Anterior cingulate cortex (tissue), 58 donors: ENCODE measurements at regions not wholly inside any gene's neighbourhood (a gene's known extent, or its start where the extent isn't known, plus 50 kb on each side); places are given as distances from the start of the nearest gene placed in this dataset.

Source experiments
- DNase-seq, 58 donors: peaks; one replicate each; lab custom pipeline; 2025; lab: John Stamatoyannopoulos, UW

- DNase-seq, result peak in 3 of 58 donors; percentile 8 to 40 (median 9)
Observed at GRCh38 chr9:90099262-90099963, 494.6 kb downstream of the GADD45G start.

- no peak for DNase-seq
Observed at GRCh38 chr9:90100014-90100413, 495.2 kb downstream of the GADD45G start.

GRCh38 chr9:90102292-90102901, 497.6 kb downstream of the GADD45G start:
- DNase-seq, result peak in 49 of 58 donors; percentile 20 to 87 (median 59)

GRCh38 chr9:90103771-90104170, 499.0 kb downstream of the GADD45G start:
- DNase-seq, result no peak

GRCh38 chr9:90105773-90106172, 501.0 kb downstream of the GADD45G start:
- DNase-seq, result no peak

- DNase-seq, result peak in 1 of 58 donors; percentile 10
Observed at GRCh38 chr9:90107040-90107725, 502.4 kb downstream of the GADD45G start.

- no peak for DNase-seq
Observed at GRCh38 chr9:90107726-90108655, 503.2 kb downstream of the GADD45G start.

GRCh38 chr9:90112788-90113187, 508.0 kb downstream of the GADD45G start:
- no peak for DNase-seq

GRCh38 chr9:90114641-90115425, 510.0 kb downstream of the GADD45G start:
- DNase-seq, result no peak

- no peak for DNase-seq
Observed at GRCh38 chr9:90121762-90122161, 517.0 kb downstream of the GADD45G start.

GRCh38 chr9:90124961-90125360, 517.7 kb downstream of the DIRAS2 start:
- DNase-seq, result no peak

- DNase-seq, result no peak
Observed at GRCh38 chr9:90127923-90128322, 514.7 kb downstream of the DIRAS2 start.

GRCh38 chr9:90128587-90129190, 513.9 kb downstream of the DIRAS2 start:
- DNase-seq, result no peak

GRCh38 chr9:90129446-90129845, 513.2 kb downstream of the DIRAS2 start:
- no peak for DNase-seq

- no peak for DNase-seq
Observed at GRCh38 chr9:90131568-90131967, 511.1 kb downstream of the DIRAS2 start.

- DNase-seq, result no peak
Observed at GRCh38 chr9:90132866-90133265, 509.8 kb downstream of the DIRAS2 start.

GRCh38 chr9:90137801-90138200, 504.8 kb downstream of the DIRAS2 start:
- DNase-seq, result no peak

- no peak for DNase-seq
Observed at GRCh38 chr9:90140131-90140818, 502.3 kb downstream of the DIRAS2 start.

- DNase-seq, result peak in 1 of 58 donors; percentile 3
Observed at GRCh38 chr9:90141723-90142122, 500.9 kb downstream of the DIRAS2 start.
